LNCaP clone FGC (cell line): ENCODE measurements at regions not wholly inside any gene's neighbourhood (a gene's known extent, or its start where the extent isn't known, plus 50 kb on each side); places are given as distances from the start of the nearest gene placed in this dataset.
A peak's percentile ranks its signal among the peaks of the same experiment; 100 is the strongest.
"Not testable (repeated sequence)": the region's sequence is repeated elsewhere in the genome, so short reads cannot be mapped to it uniquely, and the experiment has no call there.

Experiments
- DNase-seq: peaks from one replicate; pipeline ENCODE4 v3.0.0-alpha.2; 2011; ENCODE audit warnings: low read depth
- H3K4me3 ChIP-seq: 2 replicates; pipeline ENCODE4 v1.5.1; 2011; ENCODE audit warnings: mild to moderate bottlenecking, low read depth, low read length, control low read depth
- CTCF ChIP-seq: IDR thresholded peaks from 2 replicates; pipeline ENCODE4 v1.5.1; 2012; ENCODE audit warnings: mild to moderate bottlenecking; ENCODE audit not compliant: control insufficient read depth, insufficient read depth; ENCODE audit errors: extremely low read depth

DNA sequence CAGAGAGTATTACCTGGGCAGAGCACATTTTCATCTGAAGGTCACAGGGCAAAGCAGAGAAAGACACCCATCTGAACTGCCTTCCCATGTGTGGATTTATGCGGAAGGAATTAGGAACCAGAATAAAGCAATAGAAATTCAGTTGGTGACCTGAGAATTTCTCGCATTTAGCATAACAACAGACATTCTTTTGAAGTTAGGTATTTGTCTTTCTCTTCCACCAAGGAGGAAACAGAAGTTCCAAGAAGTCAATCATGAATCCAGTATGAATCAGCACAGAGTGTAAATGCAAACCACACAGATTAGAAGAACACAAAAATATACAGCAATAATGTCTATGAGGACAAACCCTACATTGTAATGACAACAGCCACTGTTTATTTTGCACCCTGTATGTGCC is 515.2 kb upstream of the BRINP1 start:
- no peak overlapping the region for H3K4me3 ChIP-seq
- TF ChIP-seq CTCF: no peak
- no peak for DNase-seq

DNA sequence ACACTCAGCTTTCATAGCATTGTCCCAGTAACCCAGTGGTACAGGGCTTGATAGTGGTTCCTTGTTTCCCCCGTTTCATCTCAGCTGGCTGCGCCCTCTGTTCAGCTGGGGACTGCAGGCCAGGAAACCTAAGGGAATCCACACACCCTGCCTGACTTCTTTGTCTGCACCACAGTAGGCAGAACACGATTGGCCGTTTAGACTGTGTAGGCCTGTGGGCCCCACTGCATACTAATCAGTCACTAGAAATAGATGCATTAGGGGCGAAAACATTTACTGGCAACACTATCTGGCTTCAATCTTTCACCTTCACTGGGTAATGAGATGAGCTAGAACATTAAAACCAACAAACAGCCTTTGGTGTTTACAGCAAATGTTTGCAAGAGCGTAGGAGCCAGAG is 512.7 kb upstream of the BRINP1 start:
- no peak for TF ChIP-seq CTCF
- no peak for DNase-seq
- H3K4me3 ChIP-seq: no peak overlapping the region

DNA sequence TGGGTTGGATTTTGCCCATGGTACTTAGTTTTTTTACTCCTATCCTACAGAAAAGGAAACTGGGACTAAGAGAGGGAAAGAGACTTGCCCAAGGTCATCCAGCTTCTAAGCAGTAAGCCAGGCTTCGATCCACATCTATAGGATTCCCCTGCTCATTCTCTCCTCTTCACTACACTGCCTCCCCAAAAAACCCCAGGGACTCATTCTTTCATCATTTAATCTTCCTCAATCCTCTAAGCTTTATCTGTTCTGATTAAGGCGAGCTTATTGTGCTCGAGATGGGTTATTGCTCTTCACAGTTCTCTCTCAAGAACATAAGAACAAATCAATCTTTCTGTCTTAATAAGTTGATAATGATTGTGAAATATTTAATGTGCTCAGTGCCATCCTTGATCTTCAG is 511.1 kb upstream of the BRINP1 start:
- DNase-seq: no peak
- TF ChIP-seq CTCF: no peak
- H3K4me3 ChIP-seq: no peak overlapping the region

DNA sequence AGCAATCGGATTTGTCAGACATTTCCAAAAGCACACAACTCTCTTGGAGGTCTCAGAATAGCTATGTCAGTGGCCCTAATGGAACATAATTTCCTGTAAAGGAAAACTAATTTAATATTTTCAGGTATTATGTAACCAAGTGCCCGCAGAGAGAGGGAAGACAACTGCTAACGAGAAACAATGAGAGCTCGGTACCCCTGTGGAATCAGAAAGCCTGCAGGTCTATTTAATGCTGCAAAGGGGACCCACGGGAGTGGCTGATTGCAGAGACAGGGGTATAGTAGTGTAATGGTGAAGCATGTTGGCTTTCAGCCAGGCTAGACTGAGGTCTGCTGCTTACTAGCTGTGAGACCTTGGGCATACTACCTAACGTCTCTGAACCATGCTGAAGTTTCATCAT is 508.1 kb upstream of the BRINP1 start:
- no peak overlapping the region for H3K4me3 ChIP-seq
- DNase-seq: no peak
- TF ChIP-seq CTCF: no peak

DNA sequence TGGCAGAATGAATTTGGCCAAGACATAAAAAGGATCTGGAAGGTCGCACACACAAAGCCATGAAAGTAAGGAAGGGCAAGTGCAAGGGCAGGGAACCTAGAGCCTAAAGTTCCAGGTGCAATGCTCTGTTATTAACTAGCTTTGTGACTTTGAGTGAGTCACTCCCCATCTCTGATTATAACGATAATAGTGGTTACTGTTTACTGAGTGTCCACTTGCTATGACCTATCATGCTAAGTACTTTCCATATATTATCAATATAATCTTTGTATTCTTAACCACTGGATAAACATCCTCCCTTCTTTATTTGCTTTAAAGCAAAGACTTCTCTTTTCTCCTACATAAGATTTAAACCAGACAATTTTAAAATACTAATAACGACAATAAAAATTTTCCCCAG is 504.6 kb upstream of the BRINP1 start:
- peak; percentile 67 for DNase-seq
- no peak for TF ChIP-seq CTCF

DNA sequence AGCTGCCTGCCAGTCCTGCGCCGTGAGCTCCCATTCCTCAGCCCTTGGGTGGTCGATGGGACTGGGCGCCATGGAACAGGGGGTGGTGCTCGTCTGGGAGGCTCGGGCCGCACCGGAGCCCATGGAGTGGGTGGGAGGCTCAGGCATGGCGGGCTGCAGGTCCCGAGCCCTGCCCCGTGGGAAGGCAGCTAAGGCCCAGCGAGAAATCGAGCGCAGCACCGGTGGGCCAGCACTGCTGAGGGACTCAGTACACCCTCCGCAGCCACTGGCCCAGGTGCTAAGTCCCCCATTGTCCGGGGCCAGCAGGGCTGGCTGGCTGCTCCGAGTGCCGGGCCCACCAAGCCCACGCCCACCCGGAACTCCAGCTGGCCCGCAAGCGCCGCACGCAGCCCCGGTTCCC is 501.0 kb upstream of the BRINP1 start:
- H3K4me3 ChIP-seq, DNase-seq: not testable (repeated sequence)

More for the DNA sequence above, 504.6 kb upstream of the BRINP1 start:
- no peak overlapping the region for H3K4me3 ChIP-seq

GRCh38 chr9:119868694-119869093 is 499.5 kb upstream of the BRINP1 start:
- peak; percentile 98 for DNase-seq
- no peak for TF ChIP-seq CTCF
- H3K4me3 ChIP-seq: no peak overlapping the region

- no peak for DNase-seq
- H3K4me3 ChIP-seq: no peak overlapping the region
- TF ChIP-seq CTCF: no peak
Measured at GRCh38 chr9:119861842-119862241, 492.6 kb upstream of the BRINP1 start.
